HG03097 (cell line): ENCODE measurements at regions not wholly inside any gene's neighbourhood (a gene's known extent, or its start where the extent isn't known, plus 50 kb on each side); places are given as distances from the start of the nearest gene placed in this dataset.

Source experiments
- ATAC-seq: cut with Tn5 transposase; IDR thresholded peaks from one replicate; pipeline ENCODE4 v1.9.1; 2021; ENCODE audit not compliant: unreplicated experiment, low FRiP score

DNA sequence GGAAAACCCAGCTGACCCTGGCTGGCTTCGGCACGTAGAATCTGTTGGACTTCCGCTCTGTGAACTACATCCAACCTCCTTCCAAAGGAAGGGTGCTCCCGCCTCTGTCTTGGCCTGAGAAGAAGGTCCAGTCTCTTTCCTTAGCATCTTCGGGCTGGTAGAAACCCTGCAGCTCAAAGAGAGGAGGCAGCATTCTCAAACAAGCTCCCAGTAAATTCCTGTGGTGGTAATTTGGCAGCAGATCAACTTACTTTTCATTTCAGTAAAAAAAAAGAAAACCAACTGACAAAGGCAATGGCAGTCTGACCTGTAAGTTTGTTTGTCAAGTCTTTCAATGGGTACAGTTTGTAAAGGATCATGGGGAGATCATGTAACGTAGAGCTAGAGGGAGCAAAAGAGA lies 176.7 kb downstream of the MED10 start:
- no peak for ATAC-seq

DNA sequence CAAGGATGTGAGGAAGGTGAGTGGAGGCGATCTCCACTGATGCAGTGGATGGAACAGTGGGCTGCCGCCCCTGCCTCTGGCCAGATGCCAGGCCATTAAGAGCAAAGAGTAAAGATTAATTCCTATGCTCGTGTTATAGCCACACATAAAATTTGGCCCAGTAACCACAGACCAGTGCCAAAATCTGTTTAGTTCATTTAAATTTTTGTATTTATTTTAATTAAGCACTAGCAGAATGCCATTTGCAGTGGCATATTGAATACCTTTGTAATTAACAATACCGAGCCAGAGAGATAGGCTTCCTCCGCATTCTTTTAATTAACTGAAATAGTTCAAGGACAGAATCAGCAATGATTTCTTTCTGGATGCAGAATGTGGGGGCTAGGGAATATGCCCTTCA lies 179.8 kb downstream of the MED10 start:
- no peak for ATAC-seq

GRCh38 chr5:6197427-6197826 lies 180.9 kb downstream of the MED10 start:
- ATAC-seq = no peak

GRCh38 chr5:6195711-6196358 lies 182.5 kb downstream of the MED10 start:
- ATAC-seq = no peak

- no peak for ATAC-seq
These were observed 183.3 kb downstream of the MED10 start for GRCh38 chr5:6194906-6195612.

- ATAC-seq = no peak
These were observed 184.0 kb downstream of the MED10 start for GRCh38 chr5:6194261-6194875.

- no peak for ATAC-seq
These were observed 185.0 kb downstream of the MED10 start for GRCh38 chr5:6193310-6193709.

DNA sequence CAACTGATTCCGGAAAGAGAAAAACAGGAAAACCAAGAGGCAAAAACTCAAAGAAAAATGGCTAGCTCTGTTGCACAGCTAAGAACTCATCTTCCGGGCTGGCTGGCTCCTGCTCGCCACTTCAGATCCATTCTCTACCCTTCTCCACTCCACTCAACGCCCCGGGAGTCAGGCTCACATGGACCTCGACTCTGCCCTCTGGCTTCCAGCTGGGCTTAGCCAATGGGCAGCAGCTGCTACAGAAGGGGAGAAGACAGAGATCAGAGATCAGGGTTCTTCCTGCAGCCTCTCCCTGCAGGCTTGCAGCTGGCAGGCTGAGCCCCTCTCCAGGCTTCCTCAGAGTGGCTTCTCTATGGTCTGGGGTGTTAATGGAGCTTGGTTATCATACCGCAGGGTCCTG lies 187.5 kb downstream of the MED10 start:
- no peak for ATAC-seq

- ATAC-seq = no peak
These were observed 189.4 kb downstream of the MED10 start for GRCh38 chr5:6188976-6189375.

- ATAC-seq = peak; percentile 90
These were observed 190.0 kb downstream of the MED10 start for GRCh38 chr5:6188344-6188743.

GRCh38 chr5:6187501-6187900 lies 190.8 kb downstream of the MED10 start:
- no peak for ATAC-seq

- no peak for ATAC-seq
These were observed 192.8 kb downstream of the MED10 start for GRCh38 chr5:6185574-6185973.

GRCh38 chr5:6184481-6184880 lies 193.9 kb downstream of the MED10 start:
- no peak for ATAC-seq

- no peak for ATAC-seq
These were observed 194.7 kb downstream of the MED10 start for GRCh38 chr5:6183391-6184390.

- no peak for ATAC-seq
These were observed 196.0 kb downstream of the MED10 start for GRCh38 chr5:6182271-6182815.

GRCh38 chr5:6181871-6182270 lies 196.5 kb downstream of the MED10 start:
- ATAC-seq = no peak

GRCh38 chr5:6181147-6181729 lies 197.1 kb downstream of the MED10 start:
- ATAC-seq = no peak

DNA sequence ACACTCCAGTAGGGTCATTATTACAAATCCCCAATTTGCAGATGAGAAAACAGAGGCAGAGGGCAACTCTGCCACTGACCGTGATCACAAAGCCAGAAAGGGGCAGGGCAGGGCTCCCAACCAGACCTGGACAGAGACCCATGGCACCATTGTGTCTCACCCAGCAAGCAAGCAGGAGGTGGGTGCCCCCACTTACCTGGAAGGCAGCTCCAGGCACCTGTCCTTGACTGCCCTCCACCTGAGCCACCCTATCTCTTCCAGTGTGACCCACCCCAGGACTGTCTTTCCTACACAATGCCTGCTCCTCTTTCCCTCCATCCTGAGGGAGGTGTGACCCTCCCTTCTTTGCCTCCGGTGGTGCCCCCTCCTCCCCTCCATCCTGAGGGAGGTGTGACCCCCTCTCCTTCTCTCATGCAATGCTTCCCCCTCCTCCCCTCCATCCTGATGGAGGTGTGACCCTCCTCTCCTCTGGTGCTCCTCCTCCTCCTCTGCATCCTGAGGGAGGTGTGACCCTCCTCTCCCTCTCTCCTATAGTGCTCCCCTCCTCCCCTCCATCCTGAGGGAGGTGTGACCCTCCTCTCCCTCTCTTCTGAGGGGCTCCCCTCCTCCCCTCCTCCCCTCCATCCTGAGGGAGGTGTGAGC lies 198.0 kb downstream of the MED10 start:
- no peak for ATAC-seq

- ATAC-seq = no peak
These were observed 199.4 kb downstream of the MED10 start for GRCh38 chr5:6178846-6179532.
